Body of pancreas (tissue), 4 donors: ENCODE measurements at regions not wholly inside any gene's neighbourhood (a gene's known extent, or its start where the extent isn't known, plus 50 kb on each side); places are given as distances from the start of the nearest gene placed in this dataset.

ENCODE experiments used
- ATAC-seq: fragments of 150-250 bp; one replicate; pipeline ENCODE4 v1.9.1; 2016
- DNase-seq, 4 donors: peaks; one replicate each; pipeline ENCODE4 v3.0.0-alpha.2; 2019
- H3K27ac ChIP-seq, 4 donors: fragments of 200-600 bp; sonication (generic); 1 replicate in 3 of 4; 2 replicates in 1 of 4; pipeline versions ENCODE4 v1.5.1 to v1.6.1; 2016 to 2019; ENCODE audit warnings: mild to moderate bottlenecking in 1 of 4, mixed read lengths in 1 of 4, moderate library complexity in 1 of 4
- H3K27me3 ChIP-seq, 2 donors: fragments of 200-600 bp; sonication (generic); one replicate each; pipeline ENCODE4 v1.6.0; 2016; ENCODE audit warnings: mild to moderate bottlenecking in 1 of 2
- H3K36me3 ChIP-seq, 2 donors: fragments of 200-600 bp; sonication (generic); replicated peaks in 1 of 2; 2 replicates each; pipeline ENCODE4 v1.5.1; 2016; ENCODE audit warnings: low read depth in 2 of 2; ENCODE audit not compliant: insufficient read depth in 1 of 2
- H3K4me1 ChIP-seq: fragments of 200-600 bp; sonication (generic); one replicate; pipeline ENCODE4 v1.6.0; 2016
- H3K4me3 ChIP-seq, 2 donors: fragments of 200-600 bp; sonication (generic); 1 replicate in 1 of 2; 2 replicates in 1 of 2; pipeline ENCODE4 v1.5.1; 2016 to 2019
- H3K9me3 ChIP-seq, 3 donors: fragments of 200-600 bp; sonication (generic); 1 replicate in 2 of 3; 2 replicates in 1 of 3; pipeline ENCODE4 v1.5.1; 2016
- POLR2A ChIP-seq, 3 donors: fragments of 450-650 bp; IDR thresholded peaks; one replicate each; pipeline ENCODE4 v1.6.1; 2016; ENCODE audit warnings: antibody characterized with exemption in 3 of 3, mild to moderate bottlenecking in 2 of 3
- WGBS, 2 donors: methylation state at CpG; one replicate each; pipeline ENCODE4 v1.1.5; 2017; 5-methylcytosine and 5-hydroxymethylcytosine counted together
- intact Hi-C: fragments of 100-400 bp; cut with DNase I; formaldehyde crosslinking; loops from one replicate; pipeline ENCODE4 v1.15.1; 2023
- TF ChIP-seq, protein P1 (sequence below), 7 experiments: fragments of 450-650 bp in 4 of 7; fragments of 200-600 bp in 3 of 7; sonication (generic) in 3 of 7; IDR thresholded peaks; one replicate each; pipeline ENCODE4 v1.5.1; 2016 to 2019; ENCODE audit warnings: antibody characterized with exemption in 7 of 7

DNA sequence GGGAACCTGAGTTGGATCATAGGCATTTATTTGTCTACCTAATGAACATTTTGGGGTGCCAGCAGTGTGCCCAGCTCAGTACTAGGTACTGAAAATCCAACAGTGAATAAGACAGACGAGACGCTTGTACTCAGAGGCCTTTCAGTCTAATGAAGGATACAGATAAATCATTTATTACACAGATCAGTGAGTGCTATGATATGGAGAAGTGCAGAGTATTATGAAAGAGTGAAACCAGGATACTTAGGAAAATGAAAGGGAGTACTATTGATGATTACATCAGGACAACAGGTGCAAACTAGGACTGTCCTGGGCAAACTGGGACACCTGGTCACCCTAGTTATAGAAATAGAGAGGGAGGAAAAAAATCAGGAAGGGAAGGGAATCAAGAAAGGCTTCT, 207.5 kb upstream of the NCAM1 start:
- no peaks in the 10 kb centered on the region for H3K27me3 ChIP-seq
- no peaks in the 10 kb centered on the region for H3K4me1 ChIP-seq
- no peak for ATAC-seq
- no peak for TF ChIP-seq POLR2A (IDR thresholded peaks at IDR 0.05)
- TF ChIP-seq, protein P1, sequence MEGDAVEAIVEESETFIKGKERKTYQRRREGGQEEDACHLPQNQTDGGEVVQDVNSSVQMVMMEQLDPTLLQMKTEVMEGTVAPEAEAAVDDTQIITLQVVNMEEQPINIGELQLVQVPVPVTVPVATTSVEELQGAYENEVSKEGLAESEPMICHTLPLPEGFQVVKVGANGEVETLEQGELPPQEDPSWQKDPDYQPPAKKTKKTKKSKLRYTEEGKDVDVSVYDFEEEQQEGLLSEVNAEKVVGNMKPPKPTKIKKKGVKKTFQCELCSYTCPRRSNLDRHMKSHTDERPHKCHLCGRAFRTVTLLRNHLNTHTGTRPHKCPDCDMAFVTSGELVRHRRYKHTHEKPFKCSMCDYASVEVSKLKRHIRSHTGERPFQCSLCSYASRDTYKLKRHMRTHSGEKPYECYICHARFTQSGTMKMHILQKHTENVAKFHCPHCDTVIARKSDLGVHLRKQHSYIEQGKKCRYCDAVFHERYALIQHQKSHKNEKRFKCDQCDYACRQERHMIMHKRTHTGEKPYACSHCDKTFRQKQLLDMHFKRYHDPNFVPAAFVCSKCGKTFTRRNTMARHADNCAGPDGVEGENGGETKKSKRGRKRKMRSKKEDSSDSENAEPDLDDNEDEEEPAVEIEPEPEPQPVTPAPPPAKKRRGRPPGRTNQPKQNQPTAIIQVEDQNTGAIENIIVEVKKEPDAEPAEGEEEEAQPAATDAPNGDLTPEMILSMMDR (IDR thresholded peaks at IDR 0.05) = no peak
- no peak for DNase-seq
- H3K27ac ChIP-seq = no peak overlapping the region
- H3K4me3 ChIP-seq = no peak overlapping the region
- no peaks in the 10 kb centered on the region for H3K9me3 ChIP-seq
- 65 to 73% methylated on average over 2 of the region's 2 CpGs for WGBS, 2 donors
- intact Hi-C loops = no loop called here
- H3K36me3 ChIP-seq = no peaks in the 10 kb centered on the region

DNA sequence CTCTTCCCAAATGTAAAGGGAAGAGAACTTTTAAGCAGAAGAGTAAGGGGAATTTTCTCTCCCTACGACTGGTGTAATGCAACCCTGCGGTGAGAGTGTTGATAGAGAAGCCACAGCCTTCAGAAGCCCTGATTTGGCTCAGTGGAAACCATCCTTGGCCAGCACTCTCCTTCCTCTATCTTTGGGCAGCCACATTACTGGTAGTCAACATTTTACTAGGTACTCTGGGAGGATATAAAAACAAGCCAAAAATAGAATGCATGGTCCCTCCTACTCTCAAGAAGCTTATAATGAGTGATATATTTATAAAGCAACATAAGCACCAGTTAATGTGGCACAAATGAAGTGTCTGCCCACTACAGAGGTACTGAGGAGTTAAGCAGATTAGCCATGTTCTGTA, 201.8 kb upstream of the NCAM1 start:
- no peak for TF ChIP-seq POLR2A (IDR thresholded peaks at IDR 0.05)
- TF ChIP-seq, protein P1 (IDR thresholded peaks at IDR 0.05) = no peak
- Histone ChIP-seq H3K27ac (no peak overlapping the region), H3K9me3 (no peaks in the 10 kb centered on the region), H3K4me3 (no peak overlapping the region), H3K27me3 (no peaks in the 10 kb centered on the region), H3K36me3 (no peaks in the 10 kb centered on the region), H3K4me1 (no peaks in the 10 kb centered on the region)
- DNase-seq (no peak), ATAC-seq (no peak)
- WGBS, 2 donors = 74 to 86% methylated on average over 2 of the region's 2 CpGs
- intact Hi-C loops = no loop called here

DNA sequence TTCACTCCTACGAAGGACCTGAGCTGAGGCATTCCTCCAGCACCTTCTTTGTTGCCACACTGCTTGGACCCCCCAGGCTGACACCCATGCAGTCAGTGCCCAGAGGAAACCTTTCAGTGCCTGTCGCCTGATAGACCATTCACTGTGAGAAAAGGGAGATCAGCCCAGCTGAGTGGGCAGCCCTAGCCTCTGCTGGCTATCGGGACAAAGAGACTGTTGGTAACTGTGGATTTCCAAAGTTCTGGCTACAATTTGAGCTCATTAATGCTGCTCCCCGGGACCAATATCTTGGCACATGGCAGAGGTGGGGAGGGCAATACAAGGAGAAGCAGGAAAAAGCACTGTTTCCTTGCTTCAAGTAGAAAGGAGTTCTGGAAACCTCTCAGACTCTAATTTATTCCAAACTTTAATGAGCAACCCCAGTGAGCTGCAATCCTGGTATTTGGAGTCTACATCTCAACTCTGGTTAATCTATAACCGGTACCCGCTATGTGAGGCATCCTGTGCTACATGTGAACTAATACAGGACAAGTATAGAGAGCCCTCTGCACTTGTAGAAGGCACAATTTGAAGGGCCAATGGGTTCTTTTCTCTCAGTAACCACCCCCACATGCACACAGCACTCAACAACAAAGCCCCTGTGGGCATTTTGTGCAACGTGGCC, 200.7 kb upstream of the NCAM1 start:
- peak overlapping the region in 1 of 4 donors; percentile 5 for H3K27ac ChIP-seq
- intact Hi-C loops = no loop called here
- H3K36me3 ChIP-seq = no peaks in the 10 kb centered on the region
- WGBS, 2 donors = 38 to 41% methylated on average over 6 to 7 of the region's 7 CpGs
- no peaks in the 10 kb centered on the region for H3K4me1 ChIP-seq
- H3K27me3 ChIP-seq = no peaks in the 10 kb centered on the region
- H3K9me3 ChIP-seq = no peaks in the 10 kb centered on the region
- no peak overlapping the region for H3K4me3 ChIP-seq
- TF ChIP-seq, protein P1 (IDR thresholded peaks at IDR 0.05) = no peak
- no peak for TF ChIP-seq POLR2A (IDR thresholded peaks at IDR 0.05)
- ATAC-seq (no peak), DNase-seq (no peak)

DNA sequence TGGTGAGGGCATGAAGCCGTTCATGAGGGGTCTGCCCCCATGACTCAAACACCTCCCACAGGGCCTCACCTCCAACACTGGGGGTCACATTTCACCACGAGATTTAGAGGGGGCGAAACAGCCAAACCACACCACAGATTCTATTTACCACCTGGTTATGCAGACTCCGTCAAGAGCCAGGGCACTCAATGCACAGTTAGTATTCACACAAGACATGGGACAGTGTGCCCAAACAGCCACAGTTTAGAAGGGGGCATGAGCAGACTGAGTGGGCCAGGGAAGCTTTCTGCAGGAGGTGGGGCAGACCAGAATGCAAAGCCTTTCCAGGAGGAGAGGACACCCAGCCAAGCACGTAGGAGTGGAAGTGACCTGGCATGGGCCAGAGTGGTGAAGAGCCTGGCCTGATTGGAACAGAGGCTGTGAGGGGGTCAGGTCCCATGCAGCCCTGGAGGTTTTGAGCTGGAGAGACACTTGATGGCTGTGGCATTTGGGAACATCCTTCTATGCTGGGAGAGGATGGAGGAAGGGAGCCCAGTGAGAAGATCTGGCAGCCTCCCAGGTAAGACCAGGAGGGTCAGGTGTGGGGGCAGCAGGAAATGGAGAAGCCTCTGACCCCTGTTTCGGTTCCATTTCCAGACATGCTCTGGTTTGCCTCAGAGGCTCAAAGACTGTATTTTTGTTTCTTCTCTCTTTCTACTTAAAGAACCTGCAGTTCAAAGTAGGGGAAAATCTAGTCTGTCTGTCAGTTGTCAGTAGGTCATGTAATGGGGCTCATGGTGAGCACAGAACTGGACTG, 199.1 kb upstream of the NCAM1 start:
- no peak for ATAC-seq
- H3K27me3 ChIP-seq = no peaks in the 10 kb centered on the region
- intact Hi-C loops = no loop called here
- no peaks in the 10 kb centered on the region for H3K9me3 ChIP-seq
- no peaks in the 10 kb centered on the region for H3K4me1 ChIP-seq
- H3K4me3 ChIP-seq = no peak overlapping the region
- DNase-seq = no peak
- TF ChIP-seq POLR2A (IDR thresholded peaks at IDR 0.05) = no peak
- TF ChIP-seq, protein P1 (IDR thresholded peaks at IDR 0.05) = no peak
- 58 to 64% methylated on average over 5 to 6 of the region's 6 CpGs for WGBS, 2 donors
- H3K27ac ChIP-seq = no peak overlapping the region
- H3K36me3 ChIP-seq = no peaks in the 10 kb centered on the region
